Endothelial cell of umbilical vein (primary cell): ENCODE measurements at regions not wholly inside any gene's neighbourhood (a gene's known extent, or its start where the extent isn't known, plus 50 kb on each side); places are given as distances from the start of the nearest gene placed in this dataset.

Experiments
- BruUV-seq: library from RNA; stranded (reverse); fragments of 400-500 nt; replicated peaks from 2 replicates; lab custom pipeline; 2021; lab: Mats Ljungman, UMichigan
- CTCF ChIA-PET: fragments of 300-600, 350-600 bp; sonication (Branson Sonifier 250); formaldehyde crosslinking; loops from one replicate; lab custom pipeline; 2021; ENCODE audit warnings: antibody characterized with exemption, inconsistent platforms; lab: Charles Lee
- POLR2A ChIA-PET: fragments of 300-600, 350-600 bp; sonication (Branson Sonifier 250); formaldehyde crosslinking; loops from one replicate; lab custom pipeline; 2021; ENCODE audit warnings: antibody characterized with exemption, inconsistent platforms; lab: Charles Lee
- DNase-seq: peaks from one replicate; pipeline ENCODE4 v3.0.0-alpha.2; 2011; ENCODE audit warnings: low read depth, low spot score
- FAIRE-seq: peaks from 2 replicates; lab custom pipeline; 2011; peaks lifted over from hg19 to GRCh38; lab: Jason Lieb, UNC
- H2AFZ ChIP-seq: 2 replicates; pipeline ENCODE4 v1.6.0; 2012; ENCODE audit warnings: low read depth, low read length, control low read depth, inconsistent platforms
- H3K27ac ChIP-seq: 2 replicates; pipeline ENCODE4 v1.5.1; 2011; ENCODE audit warnings: low read depth, mild to moderate bottlenecking, control low read depth, low read length, moderate library complexity; ENCODE audit not compliant: insufficient read depth
- H3K27me3 ChIP-seq, 2 experiments: 2 replicates each; pipeline versions ENCODE4 v1.6.0 to v1.6.1; 2011; ENCODE audit warnings: low read length in 2 of 2, mixed read lengths in 1 of 2; ENCODE audit not compliant: control insufficient read depth in 2 of 2, insufficient read depth in 2 of 2
- H3K36me3 ChIP-seq, 2 experiments: 2 replicates in 1 of 2; 3 replicates in 1 of 2; pipeline ENCODE4 v1.5.1; 2011; ENCODE audit warnings: low read length in 2 of 2, mild to moderate bottlenecking in 1 of 2, moderate library complexity in 1 of 2; ENCODE audit not compliant: control insufficient read depth in 2 of 2, insufficient read depth in 2 of 2; ENCODE audit errors: extremely low read depth in 1 of 2
- H3K4me1 ChIP-seq: 3 replicates; pipeline ENCODE4 v1.5.1; 2011; ENCODE audit warnings: mild to moderate bottlenecking, low read length; ENCODE audit not compliant: control insufficient read depth, insufficient read depth; ENCODE audit errors: extremely low read depth
- H3K4me2 ChIP-seq: 2 replicates; pipeline ENCODE4 v1.6.1; 2011; ENCODE audit warnings: low read length, control low read depth, mixed read lengths; ENCODE audit not compliant: insufficient read depth
- H3K4me3 ChIP-seq, 3 experiments: fragments of 200-600 bp in 1 of 3; sonication (generic), shearing (Covaris generic) in 1 of 3; replicated peaks in 1 of 3; 2 replicates each; pipeline ENCODE4 v1.5.1; 2011 to 2016; ENCODE audit warnings: control low read depth in 3 of 3, low read length in 3 of 3, mild to moderate bottlenecking in 2 of 3, inconsistent platforms in 1 of 3, low read depth in 1 of 3, moderate library complexity in 1 of 3; ENCODE audit not compliant: insufficient read depth in 1 of 3
- H3K79me2 ChIP-seq: 2 replicates; pipeline ENCODE4 v1.6.0; 2012; ENCODE audit warnings: low read length, inconsistent platforms; ENCODE audit not compliant: control insufficient read depth, insufficient read depth
- H3K9ac ChIP-seq: replicated peaks from 2 replicates; pipeline ENCODE3; 2011; ENCODE audit warnings: low read length, control low read depth; ENCODE audit not compliant: insufficient read depth; ENCODE audit errors: extremely low read depth
- H3K9me1 ChIP-seq: replicated peaks from 3 replicates; pipeline ENCODE4 v1.6.0; 2011; ENCODE audit warnings: mild to moderate bottlenecking, low read length; ENCODE audit not compliant: control insufficient read depth, insufficient read depth; ENCODE audit errors: extremely low read depth
- H3K9me3 ChIP-seq: replicated peaks from 2 replicates; pipeline ENCODE4 v1.5.1; 2012; ENCODE audit warnings: low read length, inconsistent platforms; ENCODE audit not compliant: control insufficient read depth, insufficient read depth
- H4K20me1 ChIP-seq: replicated peaks from 2 replicates; pipeline ENCODE3; 2011; ENCODE audit warnings: mild to moderate bottlenecking, low read length; ENCODE audit not compliant: control insufficient read depth, insufficient read depth; ENCODE audit errors: extremely low read depth
- CTCF ChIP-seq, 2 donors: IDR thresholded peaks; 1 replicate in 1 of 2; 2 replicates in 1 of 2; pipeline ENCODE4 v1.5.1; 2011; ENCODE audit warnings: low read length in 2 of 2, mild to moderate bottlenecking in 2 of 2, moderate library complexity in 2 of 2, control low read depth in 1 of 2, inconsistent platforms in 1 of 2, low read depth in 1 of 2; ENCODE audit not compliant: insufficient read depth in 1 of 2; ENCODE audit errors: extremely low read depth in 1 of 2
- EZH2 ChIP-seq: IDR thresholded peaks from 2 replicates; pipeline ENCODE4 v1.6.1; 2012; ENCODE audit warnings: borderline replicate concordance, low read depth, mild to moderate bottlenecking, moderate library complexity, low read length, inconsistent platforms; ENCODE audit not compliant: severe bottlenecking
- FOS ChIP-seq: IDR thresholded peaks from 2 replicates; pipeline ENCODE4 v1.6.1; 2011; ENCODE audit warnings: mild to moderate bottlenecking, low read length, moderate library complexity, borderline replicate concordance; ENCODE audit not compliant: insufficient read depth
- GATA2 ChIP-seq: IDR thresholded peaks from 2 replicates; pipeline ENCODE4 v1.7.0; 2011; ENCODE audit warnings: low read depth, mild to moderate bottlenecking, moderate library complexity, mixed read lengths, low read length; ENCODE audit not compliant: insufficient read length, insufficient read depth
- JUN ChIP-seq: IDR thresholded peaks from 2 replicates; pipeline ENCODE4 v1.6.1; 2011; ENCODE audit warnings: borderline replicate concordance, low read depth; ENCODE audit not compliant: insufficient read length, insufficient read depth
- MAX ChIP-seq: IDR thresholded peaks from 2 replicates; pipeline ENCODE4 v1.6.1; 2011; ENCODE audit not compliant: insufficient read depth, insufficient read length
- MYC ChIP-seq: IDR thresholded peaks from one replicate; pipeline ENCODE4 v1.6.1; 2011; ENCODE audit warnings: mild to moderate bottlenecking, low read depth, low read length
- POLR2A ChIP-seq: IDR thresholded peaks from 2 replicates; pipeline ENCODE4 v1.6.1; 2012; ENCODE audit warnings: low read depth, mild to moderate bottlenecking, control low read depth, low read length
- POLR2AphosphoS5 ChIP-seq: IDR thresholded peaks from 2 replicates; pipeline ENCODE4 v1.6.1; 2012; ENCODE audit warnings: low read depth, mild to moderate bottlenecking, control low read depth, low read length, moderate library complexity; ENCODE audit not compliant: insufficient read depth
- dilution Hi-C: fragments of 300-500 bp; cut with MboI; formaldehyde crosslinking; loops from one replicate; pipeline ENCODE4 v1.15.0; 2019; ENCODE audit warnings: low sequenced_read_pairs; ENCODE audit not compliant: extremely low pct_ligation_motif_present
- intact Hi-C: fragments of 100-400 bp; cut with micrococcal nuclease; formaldehyde crosslinking; loops from one replicate; pipeline ENCODE4 v1.10.0; 2022

GRCh38 chr16:26982422-26982821 is 84.3 kb upstream of the C16orf82 start:
- Histone ChIP-seq H3K4me2 (no peak overlapping the region), H2AFZ (no peak overlapping the region), H3K9me3 (no peaks in the 10 kb centered on the region), H3K79me2 (no peaks in the 10 kb centered on the region), H3K36me3 (no peaks in the 10 kb centered on the region), H3K27me3 (no peaks in the 10 kb centered on the region), H3K4me1 (no peaks in the 10 kb centered on the region), H3K27ac (no peak overlapping the region), H3K9me1 (no peaks in the 10 kb centered on the region), H3K4me3 (no peak overlapping the region), H4K20me1 (no peaks in the 10 kb centered on the region), H3K9ac (no peak overlapping the region)
- no peak for DNase-seq
- POLR2A ChIA-PET = no interaction called here
- dilution Hi-C loops (no loop called here), intact Hi-C loops (no loop called here)
- BruUV-seq = no TSS peak
- no peak for TF ChIP-seq JUN
- TF ChIP-seq MYC = no peak
- TF ChIP-seq MAX = no peak
- TF ChIP-seq CTCF (IDR thresholded peaks at IDR 0.05; ENCODE audit: extremely low read depth in 1 of 2, insufficient read depth in 1 of 2, low read depth in 1 of 2, low read length in 2 of 2) = no peak
- no peak for FAIRE-seq
- CTCF ChIA-PET = no interaction called here

GRCh38 chr16:26983426-26983825 is 83.3 kb upstream of the C16orf82 start:
- H3K9ac ChIP-seq = no peak overlapping the region
- ChIA-PET CTCF (no interaction called here), POLR2A (no interaction called here)
- no peak for FAIRE-seq
- no peaks in the 10 kb centered on the region for H3K27me3 ChIP-seq
- no peaks in the 10 kb centered on the region for H3K4me1 ChIP-seq
- TF ChIP-seq EZH2 = no peak
- TF ChIP-seq MAX = no peak
- no peak for TF ChIP-seq FOS
- TF ChIP-seq CTCF (IDR thresholded peaks at IDR 0.05; ENCODE audit: extremely low read depth in 1 of 2, insufficient read depth in 1 of 2, low read depth in 1 of 2, low read length in 2 of 2) = no peak
- no peak for TF ChIP-seq POLR2A
- TF ChIP-seq MYC = no peak
- TF ChIP-seq POLR2AphosphoS5 = no peak
- TF ChIP-seq JUN = no peak
- TF ChIP-seq GATA2 = no peak
- BruUV-seq = no TSS peak
- no peaks in the 10 kb centered on the region for H3K9me1 ChIP-seq
- intact Hi-C loops (no loop called here), dilution Hi-C loops (no loop called here)
- H3K4me2 ChIP-seq = no peak overlapping the region
- no peak overlapping the region for H3K4me3 ChIP-seq
- H3K79me2 ChIP-seq = no peaks in the 10 kb centered on the region
- H3K9me3 ChIP-seq = no peaks in the 10 kb centered on the region
- H3K27ac ChIP-seq = no peak overlapping the region
- H2AFZ ChIP-seq = no peak overlapping the region
- no peaks in the 10 kb centered on the region for H3K36me3 ChIP-seq
- no peaks in the 10 kb centered on the region for H4K20me1 ChIP-seq
- no peak for DNase-seq
